ENCODE measurements at regions not wholly inside any gene's neighbourhood (a gene's known extent, or its start where the extent isn't known, plus 50 kb on each side); places are given as distances from the start of the nearest gene placed in this dataset.

- DNase-seq (ENCODE audit: low spot score), result no peak
Observed at GRCh38 chr12:13764748-13765147, 216.7 kb downstream of the GRIN2B start.

- no peak for DNase-seq (ENCODE audit: low spot score)
Observed at GRCh38 chr12:13749389-13749788, 232.0 kb downstream of the GRIN2B start.

DNA sequence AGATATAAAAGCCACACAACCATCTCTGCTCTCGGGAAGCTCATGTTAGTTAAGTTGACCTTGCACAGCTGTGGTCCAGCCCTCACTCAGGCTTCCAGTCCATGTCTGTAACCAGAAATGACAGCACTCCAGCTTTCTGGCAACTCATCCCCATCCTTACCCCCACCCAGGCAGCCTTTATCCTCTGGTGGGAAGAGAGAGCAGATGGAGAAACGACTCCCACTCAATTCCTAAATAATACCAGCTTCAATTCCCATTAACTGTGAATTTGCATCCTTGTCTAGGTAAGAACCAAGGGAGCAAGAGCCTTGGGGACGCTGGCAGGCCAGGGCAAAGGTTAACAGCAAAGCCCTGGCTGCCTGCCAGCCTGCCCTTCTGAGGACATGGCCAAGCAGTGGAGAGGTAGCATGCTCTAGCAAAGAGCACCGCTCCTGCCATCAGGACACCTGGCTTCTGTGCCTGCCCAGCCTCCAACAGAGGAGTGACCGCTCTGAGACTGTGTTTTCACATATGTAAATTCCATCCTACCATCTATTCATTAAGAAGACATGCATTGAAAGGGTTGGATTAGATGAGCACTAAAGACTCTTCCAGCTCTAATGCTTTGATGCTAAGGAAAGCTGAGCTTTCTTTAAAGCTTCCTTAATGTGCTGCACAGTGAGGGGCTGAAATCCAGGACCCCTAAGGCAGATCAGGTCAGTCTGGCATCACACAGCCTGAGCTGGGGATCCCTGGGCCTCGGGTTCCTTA is 236.1 kb downstream of the GRIN2B start:
- DNase-seq (ENCODE audit: low spot score), result no peak

DNA sequence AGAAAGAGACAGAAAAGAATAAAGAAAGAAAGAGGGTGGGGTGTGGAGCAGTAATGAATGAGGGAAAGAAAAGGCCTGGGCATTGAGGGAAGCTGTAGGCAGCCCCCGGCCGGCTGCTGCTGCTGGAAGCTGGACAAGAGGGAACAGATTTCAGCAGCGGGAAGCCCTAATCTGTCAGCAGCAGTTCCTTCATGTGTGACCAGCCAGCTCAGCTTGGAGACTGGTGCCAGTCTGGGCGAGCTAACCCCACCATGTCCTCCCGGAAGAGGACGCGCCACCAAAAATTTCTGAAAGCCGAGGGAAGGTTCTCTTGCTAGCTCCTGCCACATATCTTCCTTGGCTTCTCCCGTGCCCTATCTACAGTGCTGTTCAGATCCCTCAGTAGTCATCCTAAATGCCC is 236.8 kb downstream of the GRIN2B start:
- no peak for DNase-seq (ENCODE audit: low spot score)

GRCh38 chr12:13740149-13740545 is 241.3 kb downstream of the GRIN2B start:
- no peak for DNase-seq (ENCODE audit: low spot score)

DNA sequence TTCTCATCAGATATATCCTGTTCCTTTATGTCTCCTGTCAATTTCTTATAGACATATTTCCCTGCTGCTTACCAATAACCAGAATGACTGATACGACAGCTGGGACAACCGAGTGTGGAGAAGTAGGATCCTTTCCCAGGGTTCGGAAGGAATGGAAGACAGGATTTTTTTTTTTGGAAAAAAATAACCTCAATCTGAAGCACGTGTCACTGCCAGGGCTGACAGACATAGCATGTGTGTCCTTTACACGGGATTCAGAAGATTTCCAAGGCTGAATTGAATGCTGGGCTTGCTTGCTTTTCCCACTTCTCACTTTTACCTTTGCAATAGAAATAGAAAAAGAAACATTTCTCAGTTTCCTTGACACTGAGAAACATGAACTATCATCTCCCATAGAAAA is 245.7 kb downstream of the GRIN2B start:
- DNase-seq (ENCODE audit: low spot score), result no peak

DNA sequence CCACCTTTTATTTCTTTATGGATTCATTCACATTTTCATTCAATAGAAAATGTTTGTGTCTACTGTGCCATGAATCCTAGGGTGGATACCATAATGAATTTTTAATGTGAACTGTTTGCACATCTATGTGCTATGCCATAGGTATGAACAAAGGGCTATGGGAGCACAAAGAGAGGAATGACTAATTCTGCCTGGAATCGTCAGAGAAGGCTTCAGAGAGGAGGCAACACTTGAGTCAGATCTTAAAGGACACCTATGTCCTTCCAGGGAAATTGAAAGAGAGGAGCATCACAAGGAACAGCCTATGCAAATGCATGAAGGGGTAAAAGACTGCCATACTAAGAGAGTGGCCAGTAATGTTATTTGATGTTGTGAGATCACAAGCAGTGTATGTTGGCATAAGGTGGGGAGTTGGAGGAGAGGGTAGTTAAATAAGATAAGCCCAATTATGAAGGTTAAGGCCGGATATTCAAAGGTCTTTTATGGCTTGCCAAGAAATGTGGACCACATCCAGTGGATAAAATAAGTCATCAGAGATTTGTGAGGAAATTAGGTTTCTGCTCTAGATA is 246.7 kb downstream of the GRIN2B start:
- DNase-seq (ENCODE audit: low spot score), result no peak

DNA sequence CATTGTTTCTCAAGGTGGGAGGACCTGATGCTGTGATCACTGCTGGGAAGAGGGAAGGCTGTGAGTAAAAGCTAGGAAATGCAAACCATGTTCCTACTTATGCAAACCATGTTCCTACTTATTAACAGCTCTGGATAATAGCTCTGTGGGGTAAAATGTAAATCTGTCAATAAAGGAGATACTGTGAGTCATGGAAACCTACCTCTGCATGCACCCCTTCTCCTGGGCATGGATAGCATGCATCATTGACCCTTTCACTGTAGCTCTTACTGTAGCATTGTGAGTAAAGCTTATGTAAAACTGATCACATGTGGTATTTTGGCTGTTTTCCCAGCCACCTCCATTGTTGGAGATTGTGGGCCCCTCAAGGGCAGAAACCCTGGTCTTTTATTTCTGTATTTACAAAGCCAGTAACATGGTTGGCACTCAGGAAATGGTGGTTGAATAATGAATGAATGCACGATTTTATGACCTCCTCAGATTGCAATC is 253.7 kb downstream of the GRIN2B start:
- no peak for DNase-seq (ENCODE audit: low spot score)

DNA sequence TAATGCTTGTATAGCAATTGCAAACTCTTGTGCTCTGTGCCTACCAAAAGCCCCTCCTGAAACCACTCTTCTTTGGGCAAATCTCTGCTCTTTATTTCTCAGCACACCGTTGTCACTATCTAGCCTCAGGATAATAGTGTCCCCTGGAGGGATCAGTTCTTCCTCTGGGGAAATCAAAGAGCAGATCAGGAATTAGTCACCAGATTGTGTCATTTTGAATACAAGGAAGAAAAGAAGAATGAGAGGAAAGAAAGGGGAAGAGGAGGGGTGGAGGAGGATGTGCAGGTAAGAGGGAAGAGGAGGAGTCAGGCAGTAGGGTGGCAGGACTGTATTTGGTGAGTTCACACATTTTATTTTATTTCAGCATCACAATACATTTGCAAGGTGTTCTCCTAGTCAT is 256.4 kb downstream of the GRIN2B start:
- no peak for DNase-seq (ENCODE audit: low spot score)

DNA sequence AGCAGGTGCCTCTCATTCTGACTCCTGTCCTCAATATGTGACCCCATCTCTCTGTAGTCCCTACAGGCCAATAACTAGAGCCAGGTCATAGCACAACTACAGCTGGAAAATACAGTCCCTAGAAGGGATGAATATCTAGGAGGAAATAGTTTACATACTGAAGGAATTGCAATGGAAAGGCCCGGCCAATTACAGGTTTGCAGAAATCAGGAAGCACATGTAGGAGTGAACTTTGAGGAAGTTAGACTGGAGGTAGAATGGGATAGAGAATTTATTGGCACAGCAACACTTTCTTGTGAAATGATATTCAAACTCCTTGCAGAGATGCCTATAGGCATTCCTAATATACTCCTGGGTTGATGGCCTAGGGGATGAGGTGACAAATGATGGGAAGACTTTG is 257.3 kb downstream of the GRIN2B start:
- no peak for DNase-seq (ENCODE audit: low spot score)

GRCh38 chr12:13719986-13720385 is 261.4 kb downstream of the GRIN2B start:
- DNase-seq (ENCODE audit: low spot score), result no peak

DNA sequence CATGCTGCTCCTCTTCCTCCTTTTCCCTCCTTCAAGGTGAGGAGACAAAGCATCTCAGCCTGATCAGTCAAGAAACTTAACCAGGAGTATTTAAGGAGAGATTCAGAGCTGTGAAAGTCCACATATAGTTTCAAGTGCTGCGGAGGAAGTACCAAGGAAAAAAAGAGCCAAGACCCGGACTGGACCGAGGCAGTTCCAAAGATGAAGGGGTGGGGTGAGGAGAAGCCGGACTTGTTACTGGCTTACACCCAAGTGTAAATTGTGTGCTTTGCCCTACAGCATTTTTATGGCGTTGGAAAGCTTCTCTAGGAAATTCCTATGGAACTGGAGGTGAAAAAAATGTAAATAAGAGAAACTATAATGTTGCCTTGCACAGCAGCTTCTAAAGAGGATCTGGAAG is 263.1 kb downstream of the GRIN2B start:
- DNase-seq (ENCODE audit: low spot score), result no peak

- no peak for DNase-seq (ENCODE audit: low spot score)
Observed at GRCh38 chr12:13716119-13716518, 265.3 kb downstream of the GRIN2B start.

GRCh38 chr12:13713556-13714410 is 267.6 kb downstream of the GRIN2B start:
- no peak for DNase-seq (ENCODE audit: low spot score)

GRCh38 chr12:13707829-13708228 is 273.6 kb downstream of the GRIN2B start:
- no peak for DNase-seq (ENCODE audit: low spot score)

- DNase-seq (ENCODE audit: low spot score), result no peak
Observed at GRCh38 chr12:13702381-13702780, 279.0 kb downstream of the GRIN2B start.

DNA sequence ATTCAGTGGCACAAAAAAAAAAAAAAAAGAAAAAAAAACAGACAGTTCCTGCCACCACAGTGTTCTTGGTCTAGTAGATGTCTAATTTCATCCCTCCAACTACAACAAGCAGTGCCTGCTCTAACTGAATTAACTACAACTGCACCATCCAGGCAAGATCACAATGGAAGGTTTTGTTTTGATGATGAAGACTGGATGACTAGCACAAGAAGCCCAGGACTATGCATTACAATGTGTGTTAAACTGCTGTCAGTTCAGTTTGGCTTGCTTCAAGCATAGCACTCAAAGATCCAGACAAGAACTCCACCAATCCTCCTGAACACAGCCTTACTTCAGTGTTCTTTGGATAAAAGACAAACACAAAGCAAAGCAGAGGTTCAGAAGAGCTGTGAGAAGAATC is 279.9 kb downstream of the GRIN2B start:
- no peak for DNase-seq (ENCODE audit: low spot score)

DNA sequence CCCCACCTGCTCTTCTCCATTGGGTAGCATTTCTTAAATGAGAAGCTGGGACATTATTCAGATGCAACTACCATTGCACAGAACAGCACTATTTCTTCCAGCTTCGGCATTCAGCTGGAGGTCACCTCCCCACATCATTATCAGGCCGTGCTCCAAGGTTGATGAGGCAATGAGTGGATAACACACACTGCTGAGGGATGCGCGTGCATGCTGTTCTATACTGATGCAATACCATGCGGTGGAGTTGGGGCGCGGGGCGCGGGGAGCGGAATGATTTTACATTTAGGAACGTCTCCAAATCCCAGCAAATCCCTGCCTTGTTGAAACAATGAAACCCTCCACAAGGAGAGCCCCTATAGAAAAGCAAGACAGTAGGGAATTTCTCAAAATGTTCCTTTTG is 283.4 kb downstream of the GRIN2B start:
- DNase-seq (ENCODE audit: low spot score), result no peak

DNA sequence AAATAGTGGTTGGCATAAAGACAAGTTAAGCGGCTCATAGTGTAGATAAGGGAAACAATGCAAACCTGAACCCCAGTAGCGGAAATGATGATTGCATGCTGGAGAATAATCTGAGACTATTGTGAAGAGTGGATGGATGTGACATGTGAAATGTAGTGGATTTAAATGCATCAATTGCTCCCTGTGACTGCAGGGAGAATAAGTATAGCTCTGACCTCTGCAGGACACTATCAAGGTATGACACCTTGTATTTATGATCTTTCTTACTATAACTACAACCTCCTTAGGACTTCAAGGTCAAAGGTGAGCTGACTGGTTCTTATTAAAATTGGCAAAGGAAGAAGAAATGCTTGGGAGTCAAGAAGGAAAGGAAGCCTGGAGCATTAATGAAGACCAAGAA is 285.6 kb downstream of the GRIN2B start:
- DNase-seq (ENCODE audit: low spot score), result no peak

GRCh38 chr12:13692332-13692731 is 289.1 kb downstream of the GRIN2B start:
- no peak for DNase-seq (ENCODE audit: low spot score)

DNA sequence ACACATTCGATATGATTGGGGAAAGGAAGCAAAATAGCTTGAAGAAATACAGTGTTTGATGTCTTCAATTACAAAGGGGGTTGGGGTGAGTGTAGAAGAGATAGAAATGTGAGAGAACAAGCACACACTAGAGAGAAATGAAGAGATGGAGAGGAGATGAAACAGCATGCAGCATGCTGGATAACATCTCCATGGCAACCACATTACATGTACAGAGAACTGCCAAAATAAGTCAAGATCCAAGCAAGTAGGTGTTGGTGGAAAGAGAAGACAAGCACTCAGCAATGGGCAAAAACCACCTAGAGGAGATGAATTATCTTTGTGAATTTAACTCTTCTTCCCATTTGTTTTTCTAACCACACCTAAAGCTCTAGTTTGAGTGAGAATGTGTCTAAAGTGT is 289.8 kb downstream of the GRIN2B start:
- no peak for DNase-seq (ENCODE audit: low spot score)

DNA sequence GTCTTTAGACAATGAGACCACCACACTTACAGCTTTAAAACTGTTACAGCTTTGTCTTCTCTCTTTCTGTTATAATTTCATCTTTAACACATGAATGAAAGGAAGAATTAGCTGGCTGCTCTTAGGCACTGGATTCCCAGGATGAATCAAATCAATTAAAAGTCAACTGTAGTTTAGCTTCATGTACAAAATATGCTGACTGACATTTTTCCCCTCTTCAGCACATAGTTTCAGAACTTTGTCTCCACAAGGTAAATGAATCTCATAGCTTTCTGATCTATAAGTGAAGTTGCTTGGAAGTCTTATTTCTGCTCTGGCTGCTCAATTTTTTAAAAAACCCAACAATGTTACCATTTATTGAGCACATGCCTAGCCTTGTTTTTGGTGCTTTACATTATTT is 293.8 kb downstream of the GRIN2B start:
- DNase-seq (ENCODE audit: low spot score), result no peak

DNA sequence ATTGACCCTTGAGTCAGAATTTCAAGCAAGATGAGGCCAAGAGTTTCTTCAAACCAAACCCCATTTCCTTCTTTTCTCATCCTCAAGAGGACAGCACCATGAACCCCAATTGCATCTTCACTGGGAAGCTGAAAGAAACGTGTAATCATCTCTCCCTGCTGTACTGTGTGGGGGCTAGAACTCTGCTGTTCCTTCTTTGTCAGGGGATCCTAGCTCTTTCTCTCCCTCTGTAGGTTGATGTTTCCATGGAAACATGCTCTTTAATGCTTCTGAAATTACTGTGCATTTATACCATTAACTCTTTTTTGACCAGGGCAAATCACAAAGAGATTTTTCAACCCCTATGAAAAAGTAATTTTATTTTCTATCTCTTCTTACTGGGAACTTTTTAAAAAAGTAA is 295.1 kb downstream of the GRIN2B start:
- no peak for DNase-seq (ENCODE audit: low spot score)

All from LoVo (cell line).